K562 (cell line): ENCODE measurements at regions not wholly inside any gene's neighbourhood (a gene's known extent, or its start where the extent isn't known, plus 50 kb on each side); places are given as distances from the start of the nearest gene placed in this dataset.
A peak's percentile ranks its signal among the peaks of the same experiment; 100 is the strongest.

Experiments
- ATAC-seq: fragments of 200-7000 bp; cut with Tn5 transposase; 3 replicates; pipeline ENCODE4 v1.9.1; 2020; ENCODE audit warnings: moderate library complexity
- BruUV-seq: library from RNA; stranded (reverse); fragments of 400-500 nt; replicated peaks from 2 replicates; lab custom pipeline; 2021; lab: Mats Ljungman, UMichigan
- CTCF ChIA-PET: fragments of 300-600 bp; formaldehyde crosslinking; extraction: SDS; loops from one replicate; lab custom pipeline; 2021; ENCODE audit warnings: low intra/inter-chr PET ratio; lab: Yijun Ruan, JAX
- POLR2A ChIA-PET: fragments of 300-600, 350-650 bp; sonication (Branson Sonifier 250); formaldehyde crosslinking; extraction: SDS; loops from one replicate; lab custom pipeline; 2021; ENCODE audit warnings: antibody characterized with exemption, inconsistent platforms; lab: Yijun Ruan, JAX
- DNase-seq, 4 experiments: peaks; one replicate each; pipeline versions ENCODE4 v3.0.0 to v3.0.0-alpha.2; 2011 to 2018; ENCODE audit warnings: low spot score in 3 of 4, mixed read lengths in 3 of 4; ENCODE audit errors: extremely low read depth in 1 of 4
- FAIRE-seq: peaks from 2 replicates; lab custom pipeline; 2011; peaks lifted over from hg19 to GRCh38; lab: Jason Lieb, UNC
- H2AFZ ChIP-seq: 2 replicates; pipeline ENCODE4 v1.6.0; 2011; ENCODE audit warnings: low read depth, low read length, control low read depth, inconsistent platforms
- H3K27ac ChIP-seq: fragments of 200-600 bp; 3 replicates; pipeline ENCODE4 v1.8.0; 2011; ENCODE audit warnings: low read depth, mild to moderate bottlenecking, control low read depth, inconsistent platforms, low read length, moderate library complexity, mixed read lengths; ENCODE audit errors: extremely low read depth
- H3K27me3 ChIP-seq, 2 experiments: fragments of 300-600 bp in 1 of 2; 2 replicates in 1 of 2; 3 replicates in 1 of 2; pipeline versions ENCODE4 v1.6.0 to v1.8.0; 2011; ENCODE audit warnings: inconsistent platforms in 2 of 2, low read length in 2 of 2, mild to moderate bottlenecking in 1 of 2, mixed read lengths in 1 of 2, moderate library complexity in 1 of 2; ENCODE audit not compliant: control insufficient read depth in 2 of 2, insufficient read depth in 2 of 2
- H3K36me3 ChIP-seq: fragments of 300-600 bp; 3 replicates; pipeline ENCODE4 v1.8.0; 2011; ENCODE audit warnings: mild to moderate bottlenecking, low read length, inconsistent platforms; ENCODE audit not compliant: control insufficient read depth, insufficient read depth
- H3K4me1 ChIP-seq, 2 experiments: fragments of 200-600 bp in 1 of 2; replicated peaks in 1 of 2; 2 replicates in 1 of 2; 3 replicates in 1 of 2; pipeline versions ENCODE4 v1.5.1 to v1.8.0; 2011; ENCODE audit warnings: inconsistent platforms in 2 of 2, low read length in 2 of 2, mild to moderate bottlenecking in 1 of 2, mixed read lengths in 1 of 2, moderate library complexity in 1 of 2; ENCODE audit not compliant: control insufficient read depth in 2 of 2, insufficient read depth in 2 of 2
- H3K4me2 ChIP-seq: 2 replicates; pipeline ENCODE4 v1.6.1; 2011; ENCODE audit warnings: low read length, control low read depth, inconsistent platforms, mixed read lengths; ENCODE audit not compliant: insufficient read depth
- H3K4me3 ChIP-seq: fragments of 200-600 bp; sonication (generic), shearing (Covaris generic); 2 replicates; pipeline ENCODE4 v1.5.1; 2016; ENCODE audit warnings: control low read depth, inconsistent platforms
- H3K79me2 ChIP-seq: fragments of 200-600 bp; 3 replicates; pipeline ENCODE4 v1.8.0; 2011; ENCODE audit warnings: low read length, inconsistent platforms; ENCODE audit not compliant: control insufficient read depth, insufficient read depth
- H3K9ac ChIP-seq, 2 experiments: 2 replicates each; pipeline versions ENCODE4 v1.6.0 to v1.6.1; 2011; ENCODE audit warnings: low read depth in 2 of 2, low read length in 2 of 2, control low read depth in 1 of 2, inconsistent platforms in 1 of 2, mild to moderate bottlenecking in 1 of 2, mixed read lengths in 1 of 2; ENCODE audit not compliant: insufficient read depth in 1 of 2
- H3K9me1 ChIP-seq: one replicate; pipeline ENCODE4 v1.6.0; 2011; ENCODE audit warnings: inconsistent platforms, mild to moderate bottlenecking, low read length, moderate library complexity; ENCODE audit not compliant: control insufficient read depth, insufficient read depth
- H3K9me3 ChIP-seq: replicated peaks from 2 replicates; pipeline ENCODE4 v1.5.1; 2011; ENCODE audit warnings: low read depth, low read length, inconsistent platforms; ENCODE audit not compliant: control insufficient read depth, insufficient read depth
- H4K20me1 ChIP-seq: replicated peaks from 2 replicates; pipeline ENCODE4 v1.6.1; 2011; ENCODE audit warnings: low read length, inconsistent platforms, mixed read lengths; ENCODE audit not compliant: control insufficient read depth, insufficient read depth
- ELF2 ChIP-seq: fragments of 250-450 bp; sonication (Bioruptor Pico); IDR thresholded peaks from 2 replicates; pipeline ENCODE4 v1.5.0; 2021; ENCODE audit warnings: mild to moderate bottlenecking
- HNRNPLL ChIP-seq: fragments of 200-400 bp; formaldehyde crosslinking; IDR thresholded peaks from 2 replicates; pipeline ENCODE4 v1.6.1; 2017; ENCODE audit warnings: low read length, low read depth, mild to moderate bottlenecking; ENCODE audit not compliant: poor library complexity, severe bottlenecking
- KDM1A ChIP-seq, 2 experiments: fragments of 450-650 bp; IDR thresholded peaks; 2 replicates each; pipeline ENCODE4 v1.6.1; 2016; ENCODE audit warnings: mild to moderate bottlenecking in 2 of 2
- KLF16 ChIP-seq: IDR thresholded peaks from 2 replicates; pipeline ENCODE4 v1.6.1; 2016; ENCODE audit warnings: antibody characterized with exemption
- NBN ChIP-seq: fragments of 450-650 bp; IDR thresholded peaks from 2 replicates; pipeline ENCODE4 v1.6.1; 2016; ENCODE audit warnings: low read depth, mild to moderate bottlenecking
- NR4A1 ChIP-seq, 2 experiments: fragments of 250-450 bp in 1 of 2; fragments of 450-650 bp in 1 of 2; sonication (Bioruptor Pico) in 1 of 2; IDR thresholded peaks; 2 replicates each; pipeline versions ENCODE4 v1.4.0 to v1.6.1; 2016 to 2020; ENCODE audit warnings: mild to moderate bottlenecking in 2 of 2, missing compliant biosample characterization in 1 of 2, missing genetic modification characterization in 1 of 2, moderate library complexity in 1 of 2
- PRMT5 ChIP-seq: sonication (generic); formaldehyde crosslinking; IDR thresholded peaks from 2 replicates; pipeline ENCODE4 v1.5.0; 2020; ENCODE audit warnings: missing genetic modification reagents
- RAD21 ChIP-seq, 2 experiments: fragments of 250-450 bp in 1 of 2; fragments of 450-650 bp in 1 of 2; sonication (Bioruptor Pico) in 1 of 2; formaldehyde crosslinking in 1 of 2; IDR thresholded peaks in 1 of 2; conservative IDR thresholded peaks in 1 of 2; 2 replicates each; pipeline versions ENCODE4 v1.4.0 to v1.8.0; 2020 to 2022; ENCODE audit warnings: mild to moderate bottlenecking in 2 of 2, moderate library complexity in 1 of 2
- ZNF239 ChIP-seq: fragments of 250-450 bp; sonication (Bioruptor Pico); IDR thresholded peaks from 2 replicates; pipeline ENCODE4 v1.4.0; 2020; ENCODE audit warnings: mild to moderate bottlenecking
- in situ Hi-C: fragments of 300-500 bp; cut with MboI; formaldehyde crosslinking; loops from 4 replicates; pipeline ENCODE4 v1.15.0; 2018; ENCODE audit warnings: inconsistent platforms, mixed read lengths
- intact Hi-C: fragments of 100-400 bp; cut with micrococcal nuclease; formaldehyde crosslinking; loops from 2 replicates; pipeline ENCODE4 v1.14.2; 2022

DNA sequence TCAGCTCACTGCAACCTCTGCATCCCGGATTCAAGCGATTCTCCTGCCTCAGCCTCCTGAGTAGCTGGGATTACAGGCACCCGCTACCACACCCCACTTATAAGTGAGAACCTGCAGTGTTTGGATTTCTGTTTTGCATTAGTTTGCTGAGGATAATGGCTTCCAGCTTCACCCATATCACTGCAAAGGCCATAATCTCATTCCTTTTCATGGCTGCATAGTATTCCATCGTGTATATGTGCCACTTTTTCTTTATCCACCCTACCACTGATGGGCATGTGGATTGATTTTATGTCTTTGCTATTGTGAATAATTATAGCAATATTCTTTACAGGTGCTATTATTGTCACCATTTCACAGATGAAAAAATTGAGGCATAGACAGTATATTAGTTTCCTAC lies 301.0 kb upstream of the MAF start (continued):
- TF ChIP-seq NR4A1 (CRISPR knock-in tag; IDR thresholded peaks at IDR 0.05) (no peak), NR4A1 (tag; IDR thresholded peaks at IDR 0.05) (no peak), NBN (no peak), KDM1A (IDR thresholded peaks at IDR 0.05) (peak; percentile 30 to 32; a peak in 2 of 4 replicates), PRMT5 (no peak), HNRNPLL (no peak), KLF16 (no peak)

- DNase-seq (no peak), ATAC-seq (peak; percentile 17; the same call in 2 of the 3 replicates), FAIRE-seq (no peak)
- no peak overlapping the region for H3K4me2 ChIP-seq
- H3K79me2 ChIP-seq: no peaks in the 10 kb centered on the region
- no peaks in the 10 kb centered on the region for H3K9me1 ChIP-seq
- no TSS peak for BruUV-seq
- intact Hi-C loops: loop anchor here (5.0 kb wide), 1 partner anchor 73 kb away; no protein-coding TSS in a partner anchor
- H2AFZ ChIP-seq: peak overlapping the region; percentile 74
- H3K9ac ChIP-seq: no peak overlapping the region
- CTCF ChIA-PET: no interaction called here
- H3K4me3 ChIP-seq: no peak overlapping the region
- H3K27me3 ChIP-seq: no peaks in the 10 kb centered on the region
- H3K9me3 ChIP-seq: no peaks in the 10 kb centered on the region
- H4K20me1 ChIP-seq: no peaks in the 10 kb centered on the region
- in situ Hi-C loops: no loop called here
- H3K27ac ChIP-seq: no peak overlapping the region
- peaks cover 0 to 16% of the 10 kb centered on the region in 2 experiments; a peak in 4 of 5 replicates for H3K4me1 ChIP-seq
- TF ChIP-seq ZNF239 (CRISPR knock-in tag) (no peak), RAD21 (CRISPR knock-in tag; conservative IDR thresholded peaks at IDR 0.05 in 1 of 2, IDR thresholded peaks at IDR 0.05 in 1 of 2) (peak in 1 of 2 experiments; percentile 15; a peak in 1 of 4 replicates), ELF2 (CRISPR knock-in tag) (peak; percentile 50; the same call in 1 of the 2 replicates)
- H3K36me3 ChIP-seq: no peaks in the 10 kb centered on the region
- POLR2A ChIA-PET: interaction anchor here (0.5 to 2.0 kb wide), 5 partner anchors 8 to 180 kb away, joined by 3 to 8 read pairs (median 3); no protein-coding TSS in a partner anchor
These were observed 299.2 kb upstream of the MAF start for GRCh38 chr16:79899716-79900115.
